Neural cell (in vitro differentiated cells): ENCODE measurements at regions not wholly inside any gene's neighbourhood (a gene's known extent, or its start where the extent isn't known, plus 50 kb on each side); places are given as distances from the start of the nearest gene placed in this dataset.

Experiments used
- H2AFZ ChIP-seq: fragments of 200-600, 300-800 bp; sonication (generic), shearing (Covaris generic); 2 replicates; pipeline ENCODE4 v1.6.0; 2014; ENCODE audit warnings: low read depth, mild to moderate bottlenecking, antibody characterized with exemption, low read length, moderate library complexity
- H3F3A ChIP-seq: fragments of 200-600 bp; shearing (Covaris generic); 2 replicates; pipeline ENCODE4 v1.6.1; 2016; ENCODE audit warnings: mild to moderate bottlenecking, moderate library complexity, mixed read lengths, antibody characterized with exemption, low read length; ENCODE audit not compliant: insufficient read depth, poor library complexity, severe bottlenecking
- H3K27ac ChIP-seq: fragments of 200-600, 300-800 bp; sonication (generic), shearing (Covaris generic); 2 replicates; pipeline ENCODE4 v1.5.1; 2014; ENCODE audit warnings: mild to moderate bottlenecking, low read length, moderate library complexity
- H3K27me3 ChIP-seq: fragments of 300-800, 200-600 bp; sonication (generic), shearing (Covaris generic); 2 replicates; pipeline ENCODE4 v1.6.0; 2014; ENCODE audit warnings: mild to moderate bottlenecking, low read depth, low read length, moderate library complexity; ENCODE audit not compliant: insufficient read depth
- H3K36me3 ChIP-seq: fragments of 300-800, 200-600 bp; sonication (generic), shearing (Covaris generic); 2 replicates; pipeline ENCODE4 v1.5.1; 2014; ENCODE audit warnings: mild to moderate bottlenecking, antibody characterized with exemption, low read length, moderate library complexity; ENCODE audit not compliant: insufficient read depth
- H3K4me2 ChIP-seq: fragments of 300-800, 200-600 bp; sonication (generic), shearing (Covaris generic); 2 replicates; pipeline ENCODE4 v1.6.0; 2014; ENCODE audit warnings: mild to moderate bottlenecking, low read length
- H3K4me3 ChIP-seq: fragments of 300-800, 200-600 bp; sonication (generic), shearing (Covaris generic); 2 replicates; pipeline ENCODE4 v1.5.1; 2014; ENCODE audit warnings: mild to moderate bottlenecking, low read length, moderate library complexity
- H3K79me2 ChIP-seq: fragments of 200-600 bp; shearing (Covaris generic); replicated peaks from 2 replicates; pipeline ENCODE4 v1.6.0; 2014; ENCODE audit warnings: mild to moderate bottlenecking, low read length, moderate library complexity; ENCODE audit not compliant: insufficient read depth
- H3K9ac ChIP-seq: fragments of 300-800, 200-600 bp; sonication (generic), shearing (Covaris generic); 2 replicates; pipeline ENCODE4 v1.6.1; 2016; ENCODE audit warnings: mild to moderate bottlenecking, low read length, mixed read lengths
- H3K9me2 ChIP-seq: fragments of 200-600 bp; shearing (Covaris generic); 2 replicates; pipeline ENCODE4 v1.6.1; 2016; ENCODE audit warnings: mild to moderate bottlenecking, low read length, mixed read lengths; ENCODE audit not compliant: insufficient read depth
- H3K9me3 ChIP-seq: fragments of 200-600, 300-800 bp; sonication (generic), shearing (Covaris generic); 2 replicates; pipeline ENCODE4 v1.6.1; 2016; ENCODE audit warnings: mild to moderate bottlenecking, mixed run types, low read length, moderate library complexity, mixed read lengths
- H4K20me1 ChIP-seq: fragments of 200-600 bp; shearing (Covaris generic); 2 replicates; pipeline ENCODE4 v1.6.1; 2016; ENCODE audit warnings: mild to moderate bottlenecking, mixed run types; ENCODE audit not compliant: insufficient read depth
- EP300 ChIP-seq: fragments of 450-650 bp; conservative IDR thresholded peaks from 2 replicates; pipeline ENCODE4 v1.6.1; 2014; ENCODE audit warnings: antibody characterized with exemption, mild to moderate bottlenecking, moderate library complexity; ENCODE audit not compliant: poor library complexity, severe bottlenecking
- EZH2 ChIP-seq: fragments of 200-600, 300-800 bp; shearing (Covaris generic), sonication (generic); IDR thresholded peaks from 2 replicates; pipeline ENCODE4 v1.6.1; 2014; ENCODE audit warnings: antibody characterized with exemption, low read length, borderline replicate concordance, mild to moderate bottlenecking; ENCODE audit not compliant: insufficient read depth, poor library complexity, severe bottlenecking
- MXI1 ChIP-seq: fragments of 450-650 bp; conservative IDR thresholded peaks from 2 replicates; pipeline ENCODE4 v1.6.1; 2014; ENCODE audit warnings: antibody characterized with exemption, mild to moderate bottlenecking; ENCODE audit not compliant: poor library complexity, severe bottlenecking
- POLR2AphosphoS5 ChIP-seq: IDR thresholded peaks from 2 replicates; pipeline ENCODE4 v1.6.1; 2012
- RAD21 ChIP-seq: fragments of 450-650 bp; conservative IDR thresholded peaks from 2 replicates; pipeline ENCODE4 v1.6.1; 2014; ENCODE audit warnings: antibody characterized with exemption, mild to moderate bottlenecking, moderate library complexity
- SMC3 ChIP-seq: fragments of 450-650 bp; conservative IDR thresholded peaks from 2 replicates; pipeline ENCODE4 v1.6.1; 2014; ENCODE audit warnings: antibody characterized with exemption, mild to moderate bottlenecking, moderate library complexity; ENCODE audit not compliant: poor library complexity
- TAF1 ChIP-seq: IDR thresholded peaks from 2 replicates; pipeline ENCODE4 v1.6.1; 2012; ENCODE audit warnings: low read depth
- TF ChIP-seq, protein P1 (sequence below): fragments of 450-650 bp; IDR thresholded peaks from 2 replicates; pipeline ENCODE4 v1.5.1; 2014; ENCODE audit warnings: antibody characterized with exemption, mild to moderate bottlenecking, moderate library complexity; ENCODE audit not compliant: poor library complexity, severe bottlenecking
- TF ChIP-seq, protein P2 (sequence below): IDR thresholded peaks from 2 replicates; pipeline ENCODE4 v1.6.1; 2012; ENCODE audit warnings: borderline replicate concordance

DNA sequence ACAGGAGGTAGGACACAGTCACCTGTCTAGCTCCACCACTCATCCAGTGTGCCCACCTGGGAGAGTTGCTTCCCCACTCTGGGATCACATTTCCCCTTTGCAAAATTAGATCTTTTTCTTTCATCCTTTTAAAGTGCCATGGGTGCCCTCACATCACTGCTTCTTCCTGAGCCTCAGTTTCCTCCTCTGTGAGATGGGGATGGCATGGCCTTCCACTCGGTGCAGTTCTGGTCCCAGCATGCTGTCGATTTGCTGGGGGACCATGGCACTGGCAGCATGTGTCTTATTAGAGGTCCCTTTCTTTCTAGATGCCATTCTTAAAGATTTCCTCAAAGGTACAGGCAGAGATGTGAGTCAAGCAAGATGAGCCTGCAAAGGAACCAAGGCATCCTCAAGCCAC lies 158.3 kb upstream of the ZMIZ1 start:
- TF ChIP-seq SMC3 (no peak), RAD21 (no peak), EP300 (no peak), POLR2AphosphoS5 (no peak)
- Histone ChIP-seq H3K27me3 (no peaks in the 10 kb centered on the region), H3K27ac (no peak overlapping the region)

DNA sequence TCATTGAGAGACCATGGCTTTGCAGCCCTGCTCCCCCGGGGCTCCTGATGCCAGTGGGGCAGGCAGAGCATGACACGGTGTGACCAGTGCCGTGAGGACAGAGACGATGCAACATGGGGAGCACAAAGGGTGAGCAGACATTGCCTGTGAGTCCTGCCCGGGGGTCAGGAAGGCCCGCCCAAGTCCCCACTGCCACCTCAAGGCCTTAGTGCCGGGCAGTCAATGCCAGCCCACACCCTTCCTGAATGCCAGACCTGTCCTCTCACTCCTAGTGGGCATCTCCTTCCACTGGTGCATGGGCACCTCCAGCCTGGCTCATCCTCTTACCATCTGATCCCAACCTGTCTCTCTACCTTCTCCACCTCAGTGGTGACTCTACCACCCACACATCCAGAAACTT lies 157.9 kb upstream of the ZMIZ1 start:
- Histone ChIP-seq H3K79me2 (no peaks in the 10 kb centered on the region), H3K4me2 (no peak overlapping the region), H3K9me3 (no peaks in the 10 kb centered on the region), H3F3A (no peaks in the 10 kb centered on the region), H3K9ac (no peak overlapping the region), H3K27ac (no peak overlapping the region), H3K36me3 (no peaks in the 10 kb centered on the region), H3K9me2 (no peaks in the 10 kb centered on the region), H4K20me1 (no peaks in the 10 kb centered on the region), H3K4me3 (no peak overlapping the region), H3K27me3 (no peaks in the 10 kb centered on the region), H2AFZ (no peak overlapping the region)
- no peak for TF ChIP-seq RAD21
- TF ChIP-seq MXI1 = no peak
- TF ChIP-seq EZH2 = no peak
- TF ChIP-seq, protein P1, sequence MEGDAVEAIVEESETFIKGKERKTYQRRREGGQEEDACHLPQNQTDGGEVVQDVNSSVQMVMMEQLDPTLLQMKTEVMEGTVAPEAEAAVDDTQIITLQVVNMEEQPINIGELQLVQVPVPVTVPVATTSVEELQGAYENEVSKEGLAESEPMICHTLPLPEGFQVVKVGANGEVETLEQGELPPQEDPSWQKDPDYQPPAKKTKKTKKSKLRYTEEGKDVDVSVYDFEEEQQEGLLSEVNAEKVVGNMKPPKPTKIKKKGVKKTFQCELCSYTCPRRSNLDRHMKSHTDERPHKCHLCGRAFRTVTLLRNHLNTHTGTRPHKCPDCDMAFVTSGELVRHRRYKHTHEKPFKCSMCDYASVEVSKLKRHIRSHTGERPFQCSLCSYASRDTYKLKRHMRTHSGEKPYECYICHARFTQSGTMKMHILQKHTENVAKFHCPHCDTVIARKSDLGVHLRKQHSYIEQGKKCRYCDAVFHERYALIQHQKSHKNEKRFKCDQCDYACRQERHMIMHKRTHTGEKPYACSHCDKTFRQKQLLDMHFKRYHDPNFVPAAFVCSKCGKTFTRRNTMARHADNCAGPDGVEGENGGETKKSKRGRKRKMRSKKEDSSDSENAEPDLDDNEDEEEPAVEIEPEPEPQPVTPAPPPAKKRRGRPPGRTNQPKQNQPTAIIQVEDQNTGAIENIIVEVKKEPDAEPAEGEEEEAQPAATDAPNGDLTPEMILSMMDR = no peak
- TF ChIP-seq, protein P2, sequence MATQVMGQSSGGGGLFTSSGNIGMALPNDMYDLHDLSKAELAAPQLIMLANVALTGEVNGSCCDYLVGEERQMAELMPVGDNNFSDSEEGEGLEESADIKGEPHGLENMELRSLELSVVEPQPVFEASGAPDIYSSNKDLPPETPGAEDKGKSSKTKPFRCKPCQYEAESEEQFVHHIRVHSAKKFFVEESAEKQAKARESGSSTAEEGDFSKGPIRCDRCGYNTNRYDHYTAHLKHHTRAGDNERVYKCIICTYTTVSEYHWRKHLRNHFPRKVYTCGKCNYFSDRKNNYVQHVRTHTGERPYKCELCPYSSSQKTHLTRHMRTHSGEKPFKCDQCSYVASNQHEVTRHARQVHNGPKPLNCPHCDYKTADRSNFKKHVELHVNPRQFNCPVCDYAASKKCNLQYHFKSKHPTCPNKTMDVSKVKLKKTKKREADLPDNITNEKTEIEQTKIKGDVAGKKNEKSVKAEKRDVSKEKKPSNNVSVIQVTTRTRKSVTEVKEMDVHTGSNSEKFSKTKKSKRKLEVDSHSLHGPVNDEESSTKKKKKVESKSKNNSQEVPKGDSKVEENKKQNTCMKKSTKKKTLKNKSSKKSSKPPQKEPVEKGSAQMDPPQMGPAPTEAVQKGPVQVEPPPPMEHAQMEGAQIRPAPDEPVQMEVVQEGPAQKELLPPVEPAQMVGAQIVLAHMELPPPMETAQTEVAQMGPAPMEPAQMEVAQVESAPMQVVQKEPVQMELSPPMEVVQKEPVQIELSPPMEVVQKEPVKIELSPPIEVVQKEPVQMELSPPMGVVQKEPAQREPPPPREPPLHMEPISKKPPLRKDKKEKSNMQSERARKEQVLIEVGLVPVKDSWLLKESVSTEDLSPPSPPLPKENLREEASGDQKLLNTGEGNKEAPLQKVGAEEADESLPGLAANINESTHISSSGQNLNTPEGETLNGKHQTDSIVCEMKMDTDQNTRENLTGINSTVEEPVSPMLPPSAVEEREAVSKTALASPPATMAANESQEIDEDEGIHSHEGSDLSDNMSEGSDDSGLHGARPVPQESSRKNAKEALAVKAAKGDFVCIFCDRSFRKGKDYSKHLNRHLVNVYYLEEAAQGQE = no peak
- TF ChIP-seq SMC3 = no peak
- no peak for TF ChIP-seq POLR2AphosphoS5
- TF ChIP-seq EP300 = no peak
- TF ChIP-seq TAF1 = no peak

More for the DNA sequence above, 158.3 kb upstream of the ZMIZ1 start:
- H3K79me2 ChIP-seq = no peaks in the 10 kb centered on the region
- H3F3A ChIP-seq = no peaks in the 10 kb centered on the region
- no peak overlapping the region for H3K9ac ChIP-seq
- H3K4me2 ChIP-seq = no peak overlapping the region
- no peaks in the 10 kb centered on the region for H3K36me3 ChIP-seq
- H4K20me1 ChIP-seq = no peaks in the 10 kb centered on the region
- no peak overlapping the region for H3K4me3 ChIP-seq
- H3K9me3 ChIP-seq = no peaks in the 10 kb centered on the region
- no peak overlapping the region for H2AFZ ChIP-seq
- no peaks in the 10 kb centered on the region for H3K9me2 ChIP-seq
